ENCODE measurements at regions not wholly inside any gene's neighbourhood (a gene's known extent, or its start where the extent isn't known, plus 50 kb on each side); places are given as distances from the start of the nearest gene placed in this dataset.

DNA sequence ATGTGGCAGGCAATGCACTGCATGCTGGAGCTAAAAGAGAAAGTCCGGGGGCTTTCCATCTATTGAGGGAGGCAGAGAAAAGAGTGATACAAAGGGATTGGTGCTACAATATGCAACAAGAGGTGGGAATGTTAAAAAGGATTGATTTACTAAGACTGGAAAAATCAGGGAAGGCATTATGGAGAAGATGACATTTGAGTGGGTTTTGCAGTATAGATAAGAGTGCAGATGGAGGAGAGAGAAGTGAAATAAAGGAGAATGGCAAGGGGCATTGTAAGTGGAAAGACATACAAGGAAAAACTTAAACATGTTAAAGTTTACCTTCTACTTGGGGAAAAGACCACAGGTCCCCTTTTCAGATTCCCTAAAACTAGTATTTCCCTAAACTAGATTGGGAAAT, 399.4 kb downstream of the KCNRG start:
- H3K4me3 ChIP-seq (ENCODE audit: low read depth, low read length): no peak overlapping the region
- TF ChIP-seq, protein P1, sequence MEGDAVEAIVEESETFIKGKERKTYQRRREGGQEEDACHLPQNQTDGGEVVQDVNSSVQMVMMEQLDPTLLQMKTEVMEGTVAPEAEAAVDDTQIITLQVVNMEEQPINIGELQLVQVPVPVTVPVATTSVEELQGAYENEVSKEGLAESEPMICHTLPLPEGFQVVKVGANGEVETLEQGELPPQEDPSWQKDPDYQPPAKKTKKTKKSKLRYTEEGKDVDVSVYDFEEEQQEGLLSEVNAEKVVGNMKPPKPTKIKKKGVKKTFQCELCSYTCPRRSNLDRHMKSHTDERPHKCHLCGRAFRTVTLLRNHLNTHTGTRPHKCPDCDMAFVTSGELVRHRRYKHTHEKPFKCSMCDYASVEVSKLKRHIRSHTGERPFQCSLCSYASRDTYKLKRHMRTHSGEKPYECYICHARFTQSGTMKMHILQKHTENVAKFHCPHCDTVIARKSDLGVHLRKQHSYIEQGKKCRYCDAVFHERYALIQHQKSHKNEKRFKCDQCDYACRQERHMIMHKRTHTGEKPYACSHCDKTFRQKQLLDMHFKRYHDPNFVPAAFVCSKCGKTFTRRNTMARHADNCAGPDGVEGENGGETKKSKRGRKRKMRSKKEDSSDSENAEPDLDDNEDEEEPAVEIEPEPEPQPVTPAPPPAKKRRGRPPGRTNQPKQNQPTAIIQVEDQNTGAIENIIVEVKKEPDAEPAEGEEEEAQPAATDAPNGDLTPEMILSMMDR (IDR thresholded peaks at IDR 0.05; ENCODE audit: low read depth, low read length): no peak
- TF ChIP-seq MYC (IDR thresholded peaks at IDR 0.05; ENCODE audit: low read depth, low read length) (no peak), POLR2A (IDR thresholded peaks at IDR 0.05; ENCODE audit: extremely low read depth, insufficient read length) (no peak)
- TF ChIP-seq, protein P2, sequence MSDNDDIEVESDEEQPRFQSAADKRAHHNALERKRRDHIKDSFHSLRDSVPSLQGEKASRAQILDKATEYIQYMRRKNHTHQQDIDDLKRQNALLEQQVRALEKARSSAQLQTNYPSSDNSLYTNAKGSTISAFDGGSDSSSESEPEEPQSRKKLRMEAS (IDR thresholded peaks at IDR 0.05; ENCODE audit: low read depth, low read length): no peak

GRCh38 chr13:50415428-50415827, 400.2 kb downstream of the KCNRG start:
- TF ChIP-seq POLR2A (IDR thresholded peaks at IDR 0.05; ENCODE audit: extremely low read depth, insufficient read length) (no peak), MYC (IDR thresholded peaks at IDR 0.05; ENCODE audit: low read depth, low read length) (no peak)
- TF ChIP-seq, protein P2 (IDR thresholded peaks at IDR 0.05; ENCODE audit: low read depth, low read length): no peak
- TF ChIP-seq, protein P1 (IDR thresholded peaks at IDR 0.05; ENCODE audit: low read depth, low read length): no peak
- DNase-seq (ENCODE audit: low read depth): no peak
- no peak overlapping the region for H3K4me3 ChIP-seq (ENCODE audit: low read depth, low read length)

More for the DNA sequence above, 399.4 kb downstream of the KCNRG start:
- no peak for DNase-seq (ENCODE audit: low read depth)

DNA sequence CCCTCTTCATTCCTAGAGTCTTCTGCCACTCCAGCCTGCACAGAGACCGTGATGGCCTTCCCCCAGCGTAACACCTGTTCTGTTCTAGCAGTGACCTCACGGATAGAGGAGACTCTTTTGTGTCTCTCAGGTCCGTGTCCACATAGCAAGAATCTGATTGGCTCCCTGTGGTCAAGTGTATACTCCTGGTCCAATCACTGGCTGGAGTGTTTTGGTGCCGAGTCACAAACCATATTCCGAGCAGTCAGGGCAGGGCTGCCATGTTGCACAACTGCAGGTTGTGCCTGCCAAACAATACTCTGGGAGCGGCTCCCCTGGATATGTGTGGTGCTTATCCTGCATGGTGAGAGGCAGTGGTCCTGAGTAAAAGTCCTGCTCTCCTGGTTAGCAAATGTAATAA, 402.4 kb downstream of the KCNRG start:
- no peak overlapping the region for H3K4me3 ChIP-seq (ENCODE audit: low read depth, low read length)
- TF ChIP-seq, protein P1 (IDR thresholded peaks at IDR 0.05; ENCODE audit: low read depth, low read length): no peak
- TF ChIP-seq POLR2A (IDR thresholded peaks at IDR 0.05; ENCODE audit: extremely low read depth, insufficient read length) (no peak), MYC (IDR thresholded peaks at IDR 0.05; ENCODE audit: low read depth, low read length) (no peak)
- TF ChIP-seq, protein P2 (IDR thresholded peaks at IDR 0.05; ENCODE audit: low read depth, low read length): no peak
- DNase-seq (ENCODE audit: low read depth): no peak

DNA sequence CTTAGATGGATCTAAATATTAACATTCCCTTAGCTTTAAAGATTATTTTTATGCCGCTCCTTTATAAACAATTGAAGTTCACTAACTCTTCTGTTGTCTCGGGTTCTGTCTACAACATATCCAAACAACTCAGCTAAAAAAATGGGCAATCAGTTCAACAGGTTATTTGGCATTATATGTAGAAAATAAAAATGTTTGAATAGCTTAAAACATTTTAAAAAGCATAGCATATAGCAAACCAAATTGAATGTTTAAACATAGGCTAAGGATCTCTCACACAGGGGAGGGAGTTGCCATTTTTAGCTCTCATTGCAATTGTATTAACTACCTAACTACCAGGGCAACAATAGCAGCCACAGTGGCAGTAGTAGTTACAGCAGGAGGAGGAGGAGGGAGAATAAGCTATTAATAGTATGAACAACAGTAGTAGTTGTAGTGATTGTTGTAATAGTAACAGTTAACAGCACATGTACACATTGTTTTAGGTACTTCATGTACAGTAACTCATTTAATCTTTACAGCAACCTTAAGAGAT, 404.2 kb downstream of the KCNRG start:
- H3K4me3 ChIP-seq (ENCODE audit: low read depth, low read length): no peak overlapping the region
- no peak for DNase-seq (ENCODE audit: low read depth)
- TF ChIP-seq, protein P2 (IDR thresholded peaks at IDR 0.05; ENCODE audit: low read depth, low read length): no peak
- TF ChIP-seq MYC (IDR thresholded peaks at IDR 0.05; ENCODE audit: low read depth, low read length) (no peak), POLR2A (IDR thresholded peaks at IDR 0.05; ENCODE audit: extremely low read depth, insufficient read length) (no peak)
- TF ChIP-seq, protein P1 (IDR thresholded peaks at IDR 0.05; ENCODE audit: low read depth, low read length): no peak

DNA sequence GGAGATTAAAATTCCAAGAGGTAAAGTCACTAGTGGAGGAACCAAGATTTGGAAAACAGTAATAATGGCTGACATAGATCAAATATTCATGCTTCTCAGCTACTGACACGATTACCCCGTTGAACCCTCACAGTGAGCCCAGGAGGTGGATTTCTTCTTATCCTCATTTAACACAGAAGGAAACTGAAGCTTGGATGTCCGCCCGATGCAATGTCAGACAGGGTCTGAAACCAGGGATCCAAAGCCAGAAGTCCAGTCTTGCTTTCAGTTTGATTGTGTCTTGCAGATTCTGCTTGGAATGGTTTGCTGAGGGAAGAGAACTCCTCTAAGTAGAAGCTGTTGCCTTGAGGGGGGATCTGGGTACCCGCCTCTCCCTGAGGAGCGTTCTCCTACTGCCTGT, 404.7 kb downstream of the KCNRG start:
- no peak for DNase-seq (ENCODE audit: low read depth)
- TF ChIP-seq, protein P2 (IDR thresholded peaks at IDR 0.05; ENCODE audit: low read depth, low read length): no peak
- TF ChIP-seq, protein P1 (IDR thresholded peaks at IDR 0.05; ENCODE audit: low read depth, low read length): no peak
- TF ChIP-seq POLR2A (IDR thresholded peaks at IDR 0.05; ENCODE audit: extremely low read depth, insufficient read length): no peak
- no peak overlapping the region for H3K4me3 ChIP-seq (ENCODE audit: low read depth, low read length)
